Bronchial epithelial cell (primary cell): ENCODE measurements at regions not wholly inside any gene's neighbourhood (a gene's known extent, or its start where the extent isn't known, plus 50 kb on each side); places are given as distances from the start of the nearest gene placed in this dataset.

Source experiments
- DNase-seq: peaks from one replicate; pipeline ENCODE4 v3.0.0-alpha.2; 2010; ENCODE audit warnings: low read depth
- FAIRE-seq: peaks from 2 replicates; lab custom pipeline; 2011; peaks lifted over from hg19 to GRCh38; lab: Jason Lieb, UNC
- H3K27me3 ChIP-seq: 2 replicates; pipeline ENCODE4 v1.5.1; 2011; ENCODE audit warnings: low read length; ENCODE audit not compliant: control insufficient read depth, insufficient read depth
- H3K36me3 ChIP-seq: 2 replicates; pipeline ENCODE4 v1.5.1; 2011; ENCODE audit warnings: low read length; ENCODE audit not compliant: control insufficient read depth, insufficient read depth
- H3K4me3 ChIP-seq: 2 replicates; pipeline ENCODE4 v1.5.1; 2011; ENCODE audit warnings: mild to moderate bottlenecking, low read depth, low read length, control low read depth
- TF ChIP-seq, protein P1 (sequence below): IDR thresholded peaks from 2 replicates; pipeline ENCODE4 v1.5.1; 2011; ENCODE audit warnings: mild to moderate bottlenecking, moderate library complexity, low read length, control low read depth, inconsistent platforms; ENCODE audit not compliant: insufficient read depth, severe bottlenecking

DNA sequence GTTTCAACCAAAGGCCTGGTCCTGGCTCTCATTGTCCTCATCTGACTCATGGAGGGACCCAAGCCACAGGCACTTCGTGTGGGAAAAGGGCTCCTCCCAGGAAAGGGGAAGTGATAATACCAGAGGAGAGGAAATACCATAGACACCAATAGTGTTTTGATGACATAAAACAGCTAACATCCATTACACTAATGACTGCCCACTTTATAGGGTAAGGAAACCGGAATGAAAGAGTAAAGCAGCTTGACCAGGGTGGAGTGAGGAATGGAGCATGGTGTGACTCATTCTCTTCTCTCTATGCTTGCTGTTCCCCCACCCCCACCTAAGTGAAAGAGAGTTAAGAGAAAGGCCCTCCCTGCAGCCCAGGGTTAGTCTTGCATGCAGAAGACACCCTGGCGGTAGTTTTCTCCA lies 67.4 kb upstream of the HRH2 start:
- DNase-seq, result peak; percentile 18
- TF ChIP-seq, protein P1, sequence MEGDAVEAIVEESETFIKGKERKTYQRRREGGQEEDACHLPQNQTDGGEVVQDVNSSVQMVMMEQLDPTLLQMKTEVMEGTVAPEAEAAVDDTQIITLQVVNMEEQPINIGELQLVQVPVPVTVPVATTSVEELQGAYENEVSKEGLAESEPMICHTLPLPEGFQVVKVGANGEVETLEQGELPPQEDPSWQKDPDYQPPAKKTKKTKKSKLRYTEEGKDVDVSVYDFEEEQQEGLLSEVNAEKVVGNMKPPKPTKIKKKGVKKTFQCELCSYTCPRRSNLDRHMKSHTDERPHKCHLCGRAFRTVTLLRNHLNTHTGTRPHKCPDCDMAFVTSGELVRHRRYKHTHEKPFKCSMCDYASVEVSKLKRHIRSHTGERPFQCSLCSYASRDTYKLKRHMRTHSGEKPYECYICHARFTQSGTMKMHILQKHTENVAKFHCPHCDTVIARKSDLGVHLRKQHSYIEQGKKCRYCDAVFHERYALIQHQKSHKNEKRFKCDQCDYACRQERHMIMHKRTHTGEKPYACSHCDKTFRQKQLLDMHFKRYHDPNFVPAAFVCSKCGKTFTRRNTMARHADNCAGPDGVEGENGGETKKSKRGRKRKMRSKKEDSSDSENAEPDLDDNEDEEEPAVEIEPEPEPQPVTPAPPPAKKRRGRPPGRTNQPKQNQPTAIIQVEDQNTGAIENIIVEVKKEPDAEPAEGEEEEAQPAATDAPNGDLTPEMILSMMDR, result no peak
- H3K4me3 ChIP-seq, result no peak overlapping the region
- no peak for FAIRE-seq
- H3K36me3 ChIP-seq, result no peaks in the 10 kb centered on the region
- H3K27me3 ChIP-seq, result no peaks in the 10 kb centered on the region

DNA sequence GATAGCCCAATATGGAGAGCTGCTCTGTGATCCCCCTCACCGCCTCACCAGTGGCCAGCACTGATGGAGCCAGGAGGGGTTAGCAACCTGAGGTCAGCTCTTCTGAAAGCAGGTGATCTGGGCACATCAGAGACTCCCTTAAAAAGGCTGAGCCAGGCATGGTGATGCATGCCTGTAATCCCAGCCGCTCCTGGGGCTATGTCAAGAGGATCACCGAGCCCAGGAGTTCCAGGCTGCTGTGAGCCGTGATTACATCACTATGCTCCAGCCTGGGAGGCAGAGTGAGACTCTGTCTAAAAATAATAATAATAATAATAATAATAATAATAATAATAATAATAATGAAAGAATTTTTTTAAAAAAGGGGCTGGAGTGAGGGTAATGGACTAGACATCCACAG lies 66.6 kb upstream of the HRH2 start:
- Histone ChIP-seq H3K4me3 (no peak overlapping the region), H3K27me3 (no peaks in the 10 kb centered on the region), H3K36me3 (no peaks in the 10 kb centered on the region)
- DNase-seq (no peak), FAIRE-seq (no peak)
- TF ChIP-seq, protein P1, result no peak

DNA sequence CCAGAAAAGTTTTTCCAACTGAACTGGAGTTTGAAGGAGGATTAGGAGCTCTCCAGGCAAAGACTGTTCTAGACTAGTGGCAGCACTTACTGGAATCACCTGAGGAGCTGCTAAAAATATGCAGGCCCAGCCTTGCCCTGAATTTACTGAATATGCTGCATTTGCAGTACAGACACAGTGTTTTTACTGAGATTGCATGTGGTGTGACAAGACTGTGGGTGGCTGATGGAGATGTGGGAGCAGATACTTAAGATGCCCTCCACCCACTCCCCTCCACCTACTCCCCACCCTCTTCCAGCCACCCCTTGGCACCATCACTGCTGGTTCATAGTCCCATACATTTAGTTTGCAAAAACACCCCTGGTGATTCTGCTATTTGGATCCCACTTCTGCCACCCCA lies 64.1 kb upstream of the HRH2 start:
- DNase-seq, result no peak
- no peak for FAIRE-seq
- H3K27me3 ChIP-seq, result no peaks in the 10 kb centered on the region
- H3K36me3 ChIP-seq, result no peaks in the 10 kb centered on the region
- H3K4me3 ChIP-seq, result no peak overlapping the region
- TF ChIP-seq, protein P1, result no peak

DNA sequence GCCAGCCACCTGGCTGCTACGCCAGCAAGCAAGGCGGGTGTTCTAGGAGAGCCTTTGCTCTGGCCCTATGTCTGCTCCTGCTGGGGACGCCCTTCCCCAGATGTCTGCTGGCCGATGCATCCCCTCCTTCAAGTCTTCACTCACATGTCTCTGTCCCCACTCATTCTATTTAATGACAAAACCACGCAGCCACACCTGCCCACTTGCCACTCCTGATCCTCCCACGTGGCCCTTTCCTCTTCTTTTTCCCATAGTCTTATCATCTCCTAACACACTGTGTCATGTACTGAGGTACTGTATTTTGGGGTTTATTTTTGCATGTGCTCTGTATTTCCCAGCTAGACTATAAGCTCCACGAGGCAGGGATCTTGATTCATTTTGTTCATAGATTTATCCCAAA lies 62.0 kb upstream of the HRH2 start:
- Histone ChIP-seq H3K36me3 (no peaks in the 10 kb centered on the region), H3K4me3 (no peak overlapping the region), H3K27me3 (no peaks in the 10 kb centered on the region)
- DNase-seq (no peak), FAIRE-seq (no peak)
- TF ChIP-seq, protein P1, result no peak

- no peaks in the 10 kb centered on the region for H3K27me3 ChIP-seq
- no peak for FAIRE-seq
- TF ChIP-seq, protein P1, result no peak
- no peak for DNase-seq
- H3K4me3 ChIP-seq, result no peak overlapping the region
- no peaks in the 10 kb centered on the region for H3K36me3 ChIP-seq
Measured at GRCh38 chr5:175596761-175597189, 61.1 kb upstream of the HRH2 start.

- TF ChIP-seq, protein P1, result no peak
- no peaks in the 10 kb centered on the region for H3K27me3 ChIP-seq
- H3K4me3 ChIP-seq, result no peak overlapping the region
- DNase-seq, result no peak
- no peaks in the 10 kb centered on the region for H3K36me3 ChIP-seq
- peak; percentile 7 for FAIRE-seq
Measured at GRCh38 chr5:175597718-175598117, 60.2 kb upstream of the HRH2 start.
